ENCODE measurements at regions not wholly inside any gene's neighbourhood (a gene's known extent, or its start where the extent isn't known, plus 50 kb on each side); places are given as distances from the start of the nearest gene placed in this dataset.

- no peaks in the 10 kb centered on the region for H3K9me3 ChIP-seq (ENCODE audit: insufficient read depth, low read depth, low read length)
- no peaks in the 10 kb centered on the region for H4K20me1 ChIP-seq (ENCODE audit: insufficient read depth, low read length, poor library complexity, severe bottlenecking)
- TF ChIP-seq EZH2phosphoT487 (IDR thresholded peaks at IDR 0.05; ENCODE audit: borderline replicate concordance) = no peak
- TF ChIP-seq CTCF (conservative IDR thresholded peaks at IDR 0.05; ENCODE audit: low read length) = no peak
- H3K36me3 ChIP-seq (ENCODE audit: insufficient read depth, low read length) = no peaks in the 10 kb centered on the region
- H3F3A ChIP-seq (ENCODE audit: low read depth) = no peaks in the 10 kb centered on the region
- H2AFZ ChIP-seq (ENCODE audit: low read length) = no peak overlapping the region
- H3K9me2 ChIP-seq (replicated peaks; ENCODE audit: low read depth, low read length) = no peaks in the 10 kb centered on the region
- H3K9ac ChIP-seq (ENCODE audit: low read depth, low read length, poor library complexity, severe bottlenecking) = no peak overlapping the region
- no peak overlapping the region for H3K4me2 ChIP-seq (ENCODE audit: low read depth, low read length, poor library complexity, severe bottlenecking)
- H3K27me3 ChIP-seq (ENCODE audit: insufficient read depth, low read length, poor library complexity, severe bottlenecking) = peaks cover 96% of the 10 kb centered on the region
- no peak overlapping the region for H3K4me3 ChIP-seq (ENCODE audit: low read length, poor library complexity, severe bottlenecking)
- peaks cover 27% of the 10 kb centered on the region for H3K4me1 ChIP-seq (ENCODE audit: insufficient read depth, low read length, poor library complexity, severe bottlenecking)
- no peaks in the 10 kb centered on the region for H3K79me2 ChIP-seq (ENCODE audit: insufficient read depth, low read length)
These were observed 243.7 kb downstream of the TLE3 start for GRCh38 chr15:69854001-69854400.

- Histone ChIP-seq H3K36me3 (ENCODE audit: insufficient read depth, low read length) (no peaks in the 10 kb centered on the region), H3F3A (ENCODE audit: low read depth) (no peaks in the 10 kb centered on the region), H2AFZ (ENCODE audit: low read length) (no peak overlapping the region), H3K9me2 (replicated peaks; ENCODE audit: low read depth, low read length) (no peaks in the 10 kb centered on the region), H3K9me3 (ENCODE audit: insufficient read depth, low read depth, low read length) (no peaks in the 10 kb centered on the region), H3K9ac (ENCODE audit: low read depth, low read length, poor library complexity, severe bottlenecking) (no peak overlapping the region), H3K79me2 (ENCODE audit: insufficient read depth, low read length) (no peaks in the 10 kb centered on the region), H3K27me3 (ENCODE audit: insufficient read depth, low read length, poor library complexity, severe bottlenecking) (peaks cover 96% of the 10 kb centered on the region), H3K4me1 (ENCODE audit: insufficient read depth, low read length, poor library complexity, severe bottlenecking) (peaks cover 27% of the 10 kb centered on the region), H3K4me3 (ENCODE audit: low read length, poor library complexity, severe bottlenecking) (no peak overlapping the region), H4K20me1 (ENCODE audit: insufficient read depth, low read length, poor library complexity, severe bottlenecking) (no peaks in the 10 kb centered on the region), H3K4me2 (ENCODE audit: low read depth, low read length, poor library complexity, severe bottlenecking) (no peak overlapping the region)
- no peak for TF ChIP-seq EZH2phosphoT487 (IDR thresholded peaks at IDR 0.05; ENCODE audit: borderline replicate concordance)
- no peak for TF ChIP-seq CTCF (conservative IDR thresholded peaks at IDR 0.05; ENCODE audit: low read length)
These were observed 243.1 kb downstream of the TLE3 start for GRCh38 chr15:69854521-69855181.

- H3K27me3 ChIP-seq (ENCODE audit: insufficient read depth, low read length, poor library complexity, severe bottlenecking) = peaks cover 96% of the 10 kb centered on the region
- no peaks in the 10 kb centered on the region for H3K9me2 ChIP-seq (replicated peaks; ENCODE audit: low read depth, low read length)
- H3K4me3 ChIP-seq (ENCODE audit: low read length, poor library complexity, severe bottlenecking) = no peak overlapping the region
- H3F3A ChIP-seq (ENCODE audit: low read depth) = no peaks in the 10 kb centered on the region
- no peaks in the 10 kb centered on the region for H3K79me2 ChIP-seq (ENCODE audit: insufficient read depth, low read length)
- H2AFZ ChIP-seq (ENCODE audit: low read length) = no peak overlapping the region
- no peak overlapping the region for H3K4me2 ChIP-seq (ENCODE audit: low read depth, low read length, poor library complexity, severe bottlenecking)
- H3K9ac ChIP-seq (ENCODE audit: low read depth, low read length, poor library complexity, severe bottlenecking) = no peak overlapping the region
- no peak for TF ChIP-seq EZH2phosphoT487 (IDR thresholded peaks at IDR 0.05; ENCODE audit: borderline replicate concordance)
- H4K20me1 ChIP-seq (ENCODE audit: insufficient read depth, low read length, poor library complexity, severe bottlenecking) = no peaks in the 10 kb centered on the region
- H3K4me1 ChIP-seq (ENCODE audit: insufficient read depth, low read length, poor library complexity, severe bottlenecking) = peaks cover 27% of the 10 kb centered on the region
- no peaks in the 10 kb centered on the region for H3K36me3 ChIP-seq (ENCODE audit: insufficient read depth, low read length)
- no peaks in the 10 kb centered on the region for H3K9me3 ChIP-seq (ENCODE audit: insufficient read depth, low read depth, low read length)
These were observed 242.3 kb downstream of the TLE3 start for GRCh38 chr15:69855258-69856000.

All from Loucy (cell line).